OCI-LY3 (cell line): ENCODE measurements at regions not wholly inside any gene's neighbourhood (a gene's known extent, or its start where the extent isn't known, plus 50 kb on each side); places are given as distances from the start of the nearest gene placed in this dataset.

Experiments used
- H2AFZ ChIP-seq: fragments of 200-600, 300-600 bp; shearing (Covaris generic); 2 replicates; pipeline ENCODE4 v1.6.0; 2014; ENCODE audit warnings: antibody characterized with exemption, low read depth, low read length
- H3K27ac ChIP-seq: fragments of 200-600, 300-600 bp; sonication (generic); 2 replicates; pipeline ENCODE4 v1.5.1; 2014; ENCODE audit warnings: mild to moderate bottlenecking, low read length, moderate library complexity, mixed read lengths
- H3K27me3 ChIP-seq: fragments of 200-600, 300-600 bp; sonication (generic); 2 replicates; pipeline ENCODE4 v1.6.1; 2014; ENCODE audit warnings: low read depth, low read length, mixed read lengths
- H3K36me3 ChIP-seq: fragments of 200-600, 300-600 bp; sonication (generic); replicated peaks from 2 replicates; pipeline ENCODE3; 2014; ENCODE audit warnings: low read depth, low read length, mixed read lengths
- H3K4me1 ChIP-seq: fragments of 300-600, 200-600 bp; sonication (generic); 2 replicates; pipeline ENCODE4 v1.6.1; 2014; ENCODE audit warnings: low read length, mixed read lengths
- H3K4me2 ChIP-seq: fragments of 200-600, 300-600 bp; sonication (generic); 2 replicates; pipeline ENCODE4 v1.6.1; 2014; ENCODE audit warnings: low read length, mixed read lengths
- H3K4me3 ChIP-seq: fragments of 300-600, 200-600 bp; sonication (generic); 2 replicates; pipeline ENCODE4 v1.5.1; 2014; ENCODE audit warnings: antibody characterized with exemption, mild to moderate bottlenecking, low read length, moderate library complexity
- H3K79me2 ChIP-seq: fragments of 300-600, 200-600 bp; shearing (Covaris generic); 2 replicates; pipeline ENCODE4 v1.6.1; 2014; ENCODE audit warnings: mild to moderate bottlenecking, low read length, mixed read lengths
- H3K9ac ChIP-seq: fragments of 300-600, 200-600 bp; shearing (Covaris generic); 2 replicates; pipeline ENCODE4 v1.6.0; 2014; ENCODE audit warnings: mild to moderate bottlenecking, low read length, moderate library complexity
- H3K9me3 ChIP-seq: fragments of 200-600, 300-600 bp; shearing (Covaris generic); 2 replicates; pipeline ENCODE4 v1.6.1; 2014; ENCODE audit warnings: low read length, mixed read lengths; ENCODE audit not compliant: insufficient read depth
- H4K20me1 ChIP-seq: fragments of 200-600, 300-600 bp; sonication (generic); 2 replicates; pipeline ENCODE4 v1.6.1; 2016; ENCODE audit warnings: low read length, mixed read lengths; ENCODE audit not compliant: insufficient read depth
- CTCF ChIP-seq: fragments of 200-600, 300-600 bp; sonication (generic); IDR thresholded peaks from 2 replicates; pipeline ENCODE4 v1.5.1; 2014; ENCODE audit warnings: antibody characterized with exemption, low read length, low read depth
- EZH2phosphoT487 ChIP-seq: fragments of 200-600 bp; shearing (Covaris generic); IDR thresholded peaks from 2 replicates; pipeline ENCODE4 v1.6.1; 2018; ENCODE audit warnings: antibody characterized with exemption, mixed run types, low read depth

- no peak for TF ChIP-seq EZH2phosphoT487
- TF ChIP-seq CTCF, result no peak
- no peaks in the 10 kb centered on the region for H3K79me2 ChIP-seq
- H4K20me1 ChIP-seq, result no peaks in the 10 kb centered on the region
- H3K4me2 ChIP-seq, result no peak overlapping the region
- peaks cover 23% of the 10 kb centered on the region for H3K27me3 ChIP-seq
- H3K4me1 ChIP-seq, result no peaks in the 10 kb centered on the region; the same call in 1 of the 2 replicates
- H3K36me3 ChIP-seq, result no peaks in the 10 kb centered on the region
- no peak overlapping the region for H3K9ac ChIP-seq
- no peaks in the 10 kb centered on the region for H3K9me3 ChIP-seq
- no peak overlapping the region for H2AFZ ChIP-seq
- H3K27ac ChIP-seq, result no peak overlapping the region
- H3K4me3 ChIP-seq, result no peak overlapping the region
Observed at GRCh38 chr11:64492561-64492960, 63.2 kb upstream of the SLC22A11 start.

- no peak for TF ChIP-seq CTCF
- no peak for TF ChIP-seq EZH2phosphoT487
- H3K79me2 ChIP-seq, result no peaks in the 10 kb centered on the region
- H3K27me3 ChIP-seq, result peaks cover 48% of the 10 kb centered on the region
- no peak overlapping the region for H3K9ac ChIP-seq
- no peaks in the 10 kb centered on the region for H3K9me3 ChIP-seq
- H3K27ac ChIP-seq, result no peak overlapping the region
- H2AFZ ChIP-seq, result no peak overlapping the region
- no peaks in the 10 kb centered on the region for H4K20me1 ChIP-seq
- H3K4me1 ChIP-seq, result no peaks in the 10 kb centered on the region
- no peak overlapping the region for H3K4me2 ChIP-seq
- no peak overlapping the region for H3K4me3 ChIP-seq
- H3K36me3 ChIP-seq, result no peaks in the 10 kb centered on the region
Observed at GRCh38 chr11:64498136-64498535, 57.6 kb upstream of the SLC22A11 start.

- Histone ChIP-seq H3K4me1 (no peaks in the 10 kb centered on the region), H3K27ac (no peak overlapping the region), H3K79me2 (no peaks in the 10 kb centered on the region), H3K9ac (no peak overlapping the region), H3K4me3 (no peak overlapping the region), H2AFZ (no peak overlapping the region), H3K9me3 (no peaks in the 10 kb centered on the region), H3K27me3 (peaks cover 47% of the 10 kb centered on the region), H4K20me1 (no peaks in the 10 kb centered on the region), H3K36me3 (no peaks in the 10 kb centered on the region), H3K4me2 (no peak overlapping the region)
- TF ChIP-seq CTCF, result no peak
- no peak for TF ChIP-seq EZH2phosphoT487
Observed at GRCh38 chr11:64499261-64500004, 56.3 kb upstream of the SLC22A11 start.

- H3K27me3 ChIP-seq, result peaks cover 48% of the 10 kb centered on the region
- no peaks in the 10 kb centered on the region for H3K79me2 ChIP-seq
- H2AFZ ChIP-seq, result no peak overlapping the region
- H3K9me3 ChIP-seq, result no peaks in the 10 kb centered on the region
- no peak overlapping the region for H3K4me3 ChIP-seq
- no peaks in the 10 kb centered on the region for H3K4me1 ChIP-seq
- H3K36me3 ChIP-seq, result no peaks in the 10 kb centered on the region
- no peak for TF ChIP-seq CTCF
- TF ChIP-seq EZH2phosphoT487, result no peak
- H3K9ac ChIP-seq, result no peak overlapping the region
- no peaks in the 10 kb centered on the region for H4K20me1 ChIP-seq
- no peak overlapping the region for H3K27ac ChIP-seq
- no peak overlapping the region for H3K4me2 ChIP-seq
Observed at GRCh38 chr11:64500176-64501013, 55.3 kb upstream of the SLC22A11 start.
